WTC11 (cell line): ENCODE measurements at regions not wholly inside any gene's neighbourhood (a gene's known extent, or its start where the extent isn't known, plus 50 kb on each side); places are given as distances from the start of the nearest gene placed in this dataset.

ENCODE experiments used
- ATAC-seq: fragments of 200-7000 bp; cut with Tn5 transposase; 2 replicates; pipeline ENCODE4 v1.10.0; 2021; ENCODE audit warnings: mild to moderate bottlenecking, moderate library complexity
- CTCF ChIA-PET: fragments of 300-600 bp; sonication (Branson Sonifier 250); formaldehyde crosslinking; loops from one replicate; lab custom pipeline; 2021; ENCODE audit warnings: antibody characterized with exemption; lab: Charles Lee
- POLR2A ChIA-PET: fragments of 350-600 bp; sonication (Branson Sonifier 250); formaldehyde crosslinking; loops from one replicate; lab custom pipeline; 2021; ENCODE audit warnings: antibody characterized with exemption; lab: Charles Lee
- DNase-seq: peaks from one replicate; pipeline ENCODE4 v3.0.0; 2021; ENCODE audit warnings: low spot score
- H3K27ac Mint-ChIP-seq: 2 replicates; pipeline ENCODE4 v1.8.0; 2021; ENCODE audit warnings: mixed read lengths
- H3K27me3 Mint-ChIP-seq: 2 replicates; pipeline ENCODE4 v1.8.0; 2021; ENCODE audit warnings: low read depth, mild to moderate bottlenecking, moderate library complexity, mixed read lengths
- H3K36me3 Mint-ChIP-seq: 2 replicates; pipeline ENCODE4 v1.8.0; 2021; ENCODE audit warnings: mixed read lengths
- H3K4me1 Mint-ChIP-seq: 2 replicates; pipeline ENCODE4 v1.8.0; 2022; ENCODE audit warnings: mixed read lengths
- H3K4me3 Mint-ChIP-seq: 2 replicates; pipeline ENCODE4 v1.8.0; 2021; ENCODE audit warnings: mild to moderate bottlenecking, moderate library complexity, mixed read lengths
- H3K9me3 Mint-ChIP-seq: 2 replicates; pipeline ENCODE4 v1.8.0; 2021; ENCODE audit warnings: mixed read lengths
- AFF4 ChIP-seq: sonication (generic); formaldehyde crosslinking; IDR thresholded peaks from 2 replicates; pipeline ENCODE4 v1.8.1; 2023; ENCODE audit warnings: mild to moderate bottlenecking, missing genetic modification reagents, borderline replicate concordance
- ARID4B ChIP-seq: sonication (generic); formaldehyde crosslinking; IDR thresholded peaks from 2 replicates; pipeline ENCODE4 v1.8.0; 2023; ENCODE audit warnings: missing genetic modification reagents, mild to moderate bottlenecking, borderline replicate concordance
- CDX4 ChIP-seq: fragments of 250-450 bp; sonication (Bioruptor Pico); IDR thresholded peaks from 2 replicates; pipeline ENCODE4 v1.9.0; 2021; ENCODE audit warnings: moderate library complexity, mild to moderate bottlenecking, inconsistent platforms, borderline replicate concordance
- EMX1 ChIP-seq: fragments of 250-450 bp; sonication (Bioruptor Pico); IDR thresholded peaks from 2 replicates; pipeline ENCODE4 v1.8.0; 2021; ENCODE audit warnings: mild to moderate bottlenecking
- ERG ChIP-seq: fragments of 250-450 bp; sonication (Bioruptor Pico); IDR thresholded peaks from 2 replicates; pipeline ENCODE4 v1.8.0; 2021; ENCODE audit warnings: mild to moderate bottlenecking
- FOXK1 ChIP-seq: sonication (generic); formaldehyde crosslinking; IDR thresholded peaks from 2 replicates; pipeline ENCODE4 v1.8.0; 2022; ENCODE audit warnings: mild to moderate bottlenecking, moderate library complexity, missing genetic modification reagents
- FOXP1 ChIP-seq: sonication (generic); formaldehyde crosslinking; IDR thresholded peaks from 2 replicates; pipeline ENCODE4 v1.8.0; 2022; ENCODE audit warnings: missing genetic modification reagents, mild to moderate bottlenecking, moderate library complexity, borderline replicate concordance
- FOXP4 ChIP-seq: sonication (generic); formaldehyde crosslinking; IDR thresholded peaks from 2 replicates; pipeline ENCODE4 v1.8.0; 2022; ENCODE audit warnings: mild to moderate bottlenecking, missing genetic modification reagents
- GABPB1 ChIP-seq: sonication (generic); formaldehyde crosslinking; IDR thresholded peaks from 2 replicates; pipeline ENCODE4 v1.8.1; 2023; ENCODE audit warnings: mild to moderate bottlenecking, missing genetic modification reagents
- GTF2I ChIP-seq: fragments of 250-450 bp; sonication (Bioruptor Pico); conservative IDR thresholded peaks from 2 replicates; pipeline ENCODE4 v1.4.0; 2021; ENCODE audit warnings: mild to moderate bottlenecking
- IRF2 ChIP-seq: sonication (generic); formaldehyde crosslinking; IDR thresholded peaks from 2 replicates; pipeline ENCODE4 v1.8.0; 2022; ENCODE audit warnings: low read depth, missing genetic modification reagents, borderline replicate concordance
- JUN ChIP-seq: sonication (generic); formaldehyde crosslinking; IDR thresholded peaks from 2 replicates; pipeline ENCODE4 v1.8.0; 2023; ENCODE audit warnings: mild to moderate bottlenecking, missing genetic modification reagents
- MAX ChIP-seq: sonication (generic); formaldehyde crosslinking; IDR thresholded peaks from 2 replicates; pipeline ENCODE4 v1.8.0; 2022; ENCODE audit warnings: mild to moderate bottlenecking, missing genetic modification reagents
- PRDM15 ChIP-seq: sonication (generic); formaldehyde crosslinking; IDR thresholded peaks from 2 replicates; pipeline ENCODE4 v1.8.0; 2022; ENCODE audit warnings: missing genetic modification reagents
- PRRX2 ChIP-seq: fragments of 250-450 bp; sonication (Bioruptor Pico); IDR thresholded peaks from 2 replicates; pipeline ENCODE4 v1.8.0; 2021; ENCODE audit warnings: mild to moderate bottlenecking
- ZMAT4 ChIP-seq: fragments of 250-450 bp; sonication (Bioruptor Pico); IDR thresholded peaks from 2 replicates; pipeline ENCODE4 v1.9.0; 2021; ENCODE audit warnings: mild to moderate bottlenecking
- ZNF232 ChIP-seq: sonication (generic); formaldehyde crosslinking; IDR thresholded peaks from 2 replicates; pipeline ENCODE4 v1.8.0; 2022; ENCODE audit warnings: mild to moderate bottlenecking, missing genetic modification reagents
- ZNF281 ChIP-seq: sonication (generic); formaldehyde crosslinking; IDR thresholded peaks from 2 replicates; pipeline ENCODE4 v1.8.0; 2023; ENCODE audit warnings: mild to moderate bottlenecking, missing genetic modification reagents
- ZNF423 ChIP-seq: fragments of 250-450 bp; sonication (Bioruptor Pico); IDR thresholded peaks from 2 replicates; pipeline ENCODE4 v2.1.2; 2022; ENCODE audit warnings: mild to moderate bottlenecking, moderate library complexity

GRCh38 chr5:96547486-96547885, 114.4 kb upstream of the PCSK1 start:
- Mint-ChIP-seq H3K4me3 (no peak overlapping the region), H3K36me3 (no peaks in the 10 kb centered on the region), H3K4me1 (peaks cover 3% of the 10 kb centered on the region; the same call in 1 of the 2 replicates), H3K27ac (no peak overlapping the region), H3K27me3 (no peaks in the 10 kb centered on the region), H3K9me3 (peaks cover 19% of the 10 kb centered on the region)
- TF ChIP-seq PRRX2 (no peak), GABPB1 (CRISPR knock-in tag) (no peak), ZNF232 (CRISPR knock-in tag) (no peak), EMX1 (CRISPR knock-in tag) (no peak), IRF2 (CRISPR knock-in tag) (no peak), ERG (CRISPR knock-in tag) (no peak), CDX4 (CRISPR knock-in tag) (no peak), JUN (CRISPR knock-in tag) (no peak), AFF4 (CRISPR knock-in tag) (no peak), MAX (CRISPR knock-in tag) (no peak), ARID4B (CRISPR knock-in tag) (no peak), PRDM15 (CRISPR knock-in tag) (no peak), FOXP4 (CRISPR knock-in tag) (no peak), ZNF281 (CRISPR knock-in tag) (no peak), FOXP1 (no peak), FOXK1 (CRISPR knock-in tag) (no peak), ZNF423 (CRISPR knock-in tag) (no peak), GTF2I (CRISPR knock-in tag) (no peak), ZMAT4 (CRISPR knock-in tag) (no peak)
- CTCF ChIA-PET: no interaction called here
- ATAC-seq (no peak), DNase-seq (no peak)
- POLR2A ChIA-PET: no interaction called here
